Smooth muscle cell of the brain vasculature (primary cell): ENCODE measurements at regions not wholly inside any gene's neighbourhood (a gene's known extent, or its start where the extent isn't known, plus 50 kb on each side); places are given as distances from the start of the nearest gene placed in this dataset.
"Not testable (repeated sequence)": the region's sequence is repeated elsewhere in the genome, so short reads cannot be mapped to it uniquely, and the experiment has no call there.

Experiments
- DNase-seq: peaks from one replicate; pipeline ENCODE4 v3.0.0-alpha.2; 2012; ENCODE audit warnings: low read depth, low spot score

DNA sequence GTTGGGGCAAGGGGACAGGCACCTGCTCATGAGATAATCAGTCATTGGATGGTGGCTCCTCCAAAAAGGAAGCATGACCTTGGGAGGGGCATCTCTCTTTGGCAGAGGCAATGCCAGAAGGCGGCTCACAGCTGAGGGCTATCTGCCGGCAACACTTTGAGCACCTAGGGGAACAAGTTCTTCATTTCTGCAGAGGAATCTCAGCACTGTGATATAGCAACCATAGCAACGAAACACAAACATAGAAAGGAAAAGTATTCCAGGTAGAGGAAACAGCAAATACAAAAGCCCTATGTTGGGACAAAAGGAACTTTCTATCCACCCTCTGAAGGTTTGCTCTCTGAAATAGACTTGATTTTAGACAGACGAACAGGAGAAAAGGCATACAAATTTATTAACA, 89.1 kb upstream of the NEDD4L start:
- no peak for DNase-seq

- no peak for DNase-seq
Observed at GRCh38 chr18:57953883-57954282, 90.1 kb upstream of the NEDD4L start.

GRCh38 chr18:57951999-57952774, 91.8 kb upstream of the NEDD4L start:
- DNase-seq = no peak

- DNase-seq = no peak
Observed at GRCh38 chr18:57951117-57951796, 92.8 kb upstream of the NEDD4L start.

DNA sequence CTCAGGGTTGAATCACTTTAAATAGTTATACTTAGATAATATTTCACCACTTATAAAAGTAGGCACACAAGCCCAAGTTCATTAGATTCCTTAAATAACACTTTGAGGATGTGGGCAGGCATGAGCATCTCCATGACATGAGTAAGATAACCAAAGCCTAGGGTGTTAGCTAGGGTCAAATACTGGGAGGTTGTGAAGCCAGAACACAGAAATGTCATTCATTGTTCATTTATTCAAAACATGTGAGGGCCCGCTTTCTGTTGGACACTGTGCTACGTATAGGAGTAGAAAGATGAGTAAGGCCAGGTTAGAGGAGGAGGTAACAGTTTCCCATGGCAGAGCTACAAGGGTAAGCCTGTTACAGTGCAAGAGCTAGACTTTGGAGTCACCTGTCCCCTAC, 93.5 kb upstream of the NEDD4L start:
- DNase-seq = no peak

DNA sequence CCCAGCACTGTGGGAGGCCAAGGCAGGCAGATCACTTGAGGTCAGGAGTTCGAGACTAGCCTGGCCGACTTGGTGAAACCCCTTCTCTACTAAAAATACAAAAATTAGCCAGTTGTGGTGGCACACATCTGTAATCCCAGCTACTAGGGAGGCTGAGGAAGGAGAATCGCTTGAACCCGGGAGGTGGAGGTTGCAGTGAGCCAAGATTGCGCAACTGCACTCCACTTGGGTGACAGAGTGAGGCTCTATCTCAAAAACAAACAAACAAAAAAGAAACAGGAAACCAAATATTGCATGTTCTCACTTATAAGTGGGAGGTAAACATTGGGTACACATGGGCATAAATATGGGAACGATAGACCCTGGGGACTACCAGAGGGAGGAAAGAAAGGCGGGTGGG, 94.7 kb upstream of the NEDD4L start:
- not testable (repeated sequence) for DNase-seq

- DNase-seq = no peak
Observed at GRCh38 chr18:57947117-57947516, 96.9 kb upstream of the NEDD4L start.

- DNase-seq = peak; percentile 24
Observed at GRCh38 chr18:57943723-57944122, 100.3 kb upstream of the NEDD4L start.

GRCh38 chr18:57942493-57942892, 101.5 kb upstream of the NEDD4L start:
- DNase-seq = no peak

GRCh38 chr18:57941841-57942489, 102.1 kb upstream of the NEDD4L start:
- no peak for DNase-seq

- DNase-seq = no peak
Observed at GRCh38 chr18:57940166-57940660, 103.8 kb upstream of the NEDD4L start.

DNA sequence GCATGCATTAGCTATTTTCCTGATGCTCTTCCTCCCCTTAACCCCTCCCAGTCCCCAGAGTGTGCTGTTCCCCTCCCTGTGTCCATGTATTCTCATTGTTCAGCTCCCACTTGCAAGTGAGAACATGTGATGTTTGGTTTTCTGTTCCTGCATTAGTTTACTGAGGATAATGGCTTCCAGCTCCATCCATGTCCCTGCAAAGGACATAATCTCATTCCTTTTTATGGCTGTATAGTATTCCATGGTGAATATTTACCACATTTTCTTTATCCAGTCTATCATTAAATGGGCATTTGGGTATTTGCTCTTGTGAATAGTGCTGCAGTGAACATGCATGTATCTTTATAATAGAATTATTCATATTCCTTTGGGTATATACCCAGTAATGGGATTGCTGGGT, 109.7 kb upstream of the NEDD4L start:
- not testable (repeated sequence) for DNase-seq

- no peak for DNase-seq
Observed at GRCh38 chr18:57931038-57931437, 113.0 kb upstream of the NEDD4L start.

DNA sequence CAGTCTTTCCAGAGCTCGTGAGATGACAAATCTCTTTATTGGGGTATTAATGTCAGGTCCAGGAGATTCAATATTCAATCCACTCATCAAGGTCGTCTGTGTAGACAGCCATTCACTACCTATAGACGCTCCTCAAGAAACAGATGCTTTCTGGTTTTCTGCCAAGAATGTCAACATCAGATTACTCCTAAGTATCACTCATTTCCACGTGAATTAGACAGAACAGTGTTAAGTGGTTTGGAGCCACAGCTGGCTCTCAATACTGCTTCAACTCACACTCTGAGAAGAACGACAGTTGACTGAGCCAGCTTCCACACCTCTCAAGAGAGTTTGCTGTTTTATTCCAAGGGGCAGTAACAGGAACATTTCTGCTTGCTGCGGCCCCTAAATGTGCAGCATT, 113.5 kb upstream of the NEDD4L start:
- DNase-seq = no peak

DNA sequence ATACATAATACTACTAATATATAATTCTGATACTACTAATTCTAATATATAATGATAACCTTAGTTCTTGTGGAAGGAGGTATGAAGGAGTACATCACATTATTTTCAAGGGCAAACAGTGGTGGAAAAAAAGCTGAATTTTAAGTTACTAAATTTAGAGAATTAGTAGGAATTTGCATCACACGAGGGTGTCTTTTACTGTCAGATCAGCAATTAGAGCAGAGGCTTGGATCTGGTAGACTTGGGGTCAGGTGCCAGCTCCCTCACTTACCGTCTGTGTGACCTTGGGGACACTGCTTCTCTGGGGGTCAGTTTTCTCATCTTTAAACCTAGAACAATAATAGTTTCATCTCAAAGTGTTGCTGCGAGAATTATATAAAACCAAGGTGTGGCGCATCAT, 114.1 kb upstream of the NEDD4L start:
- DNase-seq = no peak

- no peak for DNase-seq
Observed at GRCh38 chr18:57928466-57928865, 115.6 kb upstream of the NEDD4L start.

GRCh38 chr18:57927511-57927910, 116.5 kb upstream of the NEDD4L start:
- DNase-seq = no peak

GRCh38 chr18:57925706-57926105, 118.3 kb upstream of the NEDD4L start:
- no peak for DNase-seq

DNA sequence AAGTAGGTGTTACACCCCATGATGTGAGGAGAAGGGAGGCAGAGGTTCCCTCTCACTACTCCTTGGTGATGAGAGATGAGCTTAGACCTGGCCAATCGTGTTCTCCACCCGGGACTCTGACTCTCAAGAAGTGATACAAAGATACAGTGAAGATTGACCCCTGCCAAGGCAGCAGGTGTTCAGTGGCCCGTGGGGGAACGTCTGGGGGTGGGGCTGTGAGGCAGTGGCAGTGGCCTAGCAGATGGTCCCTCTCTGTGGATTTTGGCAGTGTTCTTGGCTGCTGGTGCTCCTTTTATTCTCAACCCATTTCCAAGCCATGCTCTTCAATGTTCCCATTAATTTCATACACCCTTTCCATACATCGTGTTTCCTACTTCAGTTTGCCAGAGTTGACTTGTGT, 120.4 kb upstream of the NEDD4L start:
- DNase-seq = no peak

- no peak for DNase-seq
Observed at GRCh38 chr18:57922885-57923284, 119.8 kb upstream of the ATP8B1 start.

DNA sequence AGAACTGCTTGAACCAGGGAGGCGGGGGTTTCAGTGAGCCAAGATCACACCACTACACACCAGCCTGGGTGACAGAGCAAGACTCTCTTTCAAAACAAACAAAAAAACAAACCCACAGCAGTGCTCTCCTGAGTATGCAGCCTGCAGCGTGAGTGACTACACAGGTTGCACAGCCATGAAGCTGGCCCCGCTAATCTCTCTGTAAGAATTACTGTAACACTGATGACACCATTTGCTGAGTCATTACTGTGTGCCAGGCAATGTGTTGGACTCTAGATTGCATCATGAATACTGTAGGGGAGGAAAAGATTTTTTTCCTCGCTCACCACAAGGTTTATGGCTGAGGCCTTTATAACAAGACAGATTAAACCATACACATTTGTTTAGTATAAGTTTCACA, 118.6 kb upstream of the ATP8B1 start:
- no peak for DNase-seq

- DNase-seq = no peak
Observed at GRCh38 chr18:57920036-57920435, 116.9 kb upstream of the ATP8B1 start.

- DNase-seq = no peak
Observed at GRCh38 chr18:57918601-57919000, 115.5 kb upstream of the ATP8B1 start.
